Body of pancreas (tissue), 4 donors: ENCODE measurements at regions not wholly inside any gene's neighbourhood (a gene's known extent, or its start where the extent isn't known, plus 50 kb on each side); places are given as distances from the start of the nearest gene placed in this dataset.

Experiments
- CTCF ChIP-seq, 7 experiments: fragments of 450-650 bp in 4 of 7; fragments of 200-600 bp in 3 of 7; sonication (generic) in 3 of 7; IDR thresholded peaks; one replicate each; pipeline ENCODE4 v1.5.1; 2016 to 2019; ENCODE audit warnings: antibody characterized with exemption in 7 of 7
- POLR2A ChIP-seq, 3 donors: fragments of 450-650 bp; IDR thresholded peaks; one replicate each; pipeline ENCODE4 v1.6.1; 2016; ENCODE audit warnings: antibody characterized with exemption in 3 of 3, mild to moderate bottlenecking in 2 of 3

DNA sequence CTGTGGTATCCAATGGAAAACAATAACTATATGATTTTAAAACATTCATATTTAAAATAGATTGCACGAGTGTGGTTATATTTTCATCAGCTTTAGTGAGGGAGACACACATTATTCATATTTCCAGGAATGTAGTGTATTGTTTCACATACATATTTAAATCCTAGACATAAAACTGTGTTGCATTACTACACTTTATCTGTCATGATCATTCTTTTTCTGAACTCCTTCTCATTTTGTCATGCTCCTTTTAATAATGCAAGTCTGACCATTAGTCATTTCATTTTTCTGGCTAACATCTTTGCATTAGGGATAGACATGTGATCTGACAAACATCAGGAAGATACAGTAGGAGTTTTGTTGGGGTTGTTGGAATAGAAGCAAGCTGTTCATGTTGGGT is 1382.7 kb downstream of the PCDH7 start:
- no peak for TF ChIP-seq CTCF (IDR thresholded peaks at IDR 0.05)
- no peak for TF ChIP-seq POLR2A (IDR thresholded peaks at IDR 0.05)
